SK-N-SH (cell line): ENCODE measurements at regions not wholly inside any gene's neighbourhood (a gene's known extent, or its start where the extent isn't known, plus 50 kb on each side); places are given as distances from the start of the nearest gene placed in this dataset.
"Not testable (repeated sequence)": the region's sequence is repeated elsewhere in the genome, so short reads cannot be mapped to it uniquely, and the experiment has no call there.

Experiments used
- CHD2 ChIP-seq: fragments of 150-350 bp; IDR thresholded peaks from 2 replicates; pipeline ENCODE4 v1.6.1; 2018; ENCODE audit warnings: low read length; ENCODE audit not compliant: partially characterized antibody
- EP300 ChIP-seq, 2 experiments: IDR thresholded peaks; 2 replicates each; pipeline versions ENCODE4 v1.4.0 to v1.6.1; 2012; ENCODE audit warnings: borderline replicate concordance in 1 of 2, low read depth in 1 of 2, low read length in 1 of 2
- FOXJ3 ChIP-seq: sonication (generic); formaldehyde crosslinking; IDR thresholded peaks from 2 replicates; pipeline ENCODE4 v1.5.1; 2020; ENCODE audit warnings: mild to moderate bottlenecking, missing genetic modification reagents
- GABPA ChIP-seq: IDR thresholded peaks from 2 replicates; pipeline ENCODE4 v1.4.0; 2012; ENCODE audit warnings: low read depth, mild to moderate bottlenecking
- MAX ChIP-seq: IDR thresholded peaks from 2 replicates; pipeline ENCODE4 v1.4.0; 2012; ENCODE audit warnings: low read depth
- POLR2AphosphoS5 ChIP-seq: IDR thresholded peaks from 2 replicates; pipeline ENCODE4 v1.6.1; 2012; ENCODE audit warnings: low read depth, low read length
- RAD21 ChIP-seq: IDR thresholded peaks from 2 replicates; pipeline ENCODE4 v1.6.1; 2012; ENCODE audit warnings: mild to moderate bottlenecking, low read length
- SIN3A ChIP-seq: IDR thresholded peaks from 2 replicates; pipeline ENCODE4 v1.6.1; 2012; ENCODE audit warnings: low read depth, mild to moderate bottlenecking, low read length, moderate library complexity, borderline replicate concordance
- SMC3 ChIP-seq: IDR thresholded peaks from 2 replicates; pipeline ENCODE4 v1.6.1; 2012; ENCODE audit warnings: low read depth, low read length, improper control_type of control experiment
- USF2 ChIP-seq: fragments of 150-350 bp; IDR thresholded peaks from 2 replicates; pipeline ENCODE4 v1.6.1; 2017; ENCODE audit warnings: antibody characterized with exemption, low read length, low read depth, borderline replicate concordance
- YY1 ChIP-seq: IDR thresholded peaks from 2 replicates; pipeline ENCODE4 v1.4.0; 2012; ENCODE audit warnings: low read depth, mild to moderate bottlenecking
- TF ChIP-seq, protein P1 (sequence below): fragments of 200-600 bp; sonication (generic); IDR thresholded peaks from 2 replicates; pipeline ENCODE4 v1.6.1; 2017; ENCODE audit warnings: antibody characterized with exemption, mild to moderate bottlenecking, moderate library complexity

DNA sequence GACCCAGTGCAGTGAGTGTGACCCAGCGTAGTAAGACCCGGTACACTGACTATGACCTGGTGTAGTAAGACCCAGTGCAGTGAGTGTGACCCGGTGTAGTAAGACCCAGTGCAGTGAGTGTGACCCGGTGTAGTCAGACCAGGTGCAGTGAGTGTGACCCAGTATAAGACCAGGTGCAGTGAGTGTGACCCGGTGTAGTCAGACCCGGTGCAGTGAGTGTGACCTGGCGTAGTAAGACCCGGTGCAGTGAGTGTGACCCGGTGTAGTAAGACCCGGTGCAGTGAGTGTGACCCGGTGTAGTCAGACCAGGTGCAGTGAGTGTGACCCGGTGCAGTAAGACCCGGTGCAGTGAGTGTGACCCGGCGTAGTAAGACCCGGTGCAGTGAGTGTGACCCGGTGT is 134.2 kb upstream of the SFSWAP start:
- TF ChIP-seq, protein P1, sequence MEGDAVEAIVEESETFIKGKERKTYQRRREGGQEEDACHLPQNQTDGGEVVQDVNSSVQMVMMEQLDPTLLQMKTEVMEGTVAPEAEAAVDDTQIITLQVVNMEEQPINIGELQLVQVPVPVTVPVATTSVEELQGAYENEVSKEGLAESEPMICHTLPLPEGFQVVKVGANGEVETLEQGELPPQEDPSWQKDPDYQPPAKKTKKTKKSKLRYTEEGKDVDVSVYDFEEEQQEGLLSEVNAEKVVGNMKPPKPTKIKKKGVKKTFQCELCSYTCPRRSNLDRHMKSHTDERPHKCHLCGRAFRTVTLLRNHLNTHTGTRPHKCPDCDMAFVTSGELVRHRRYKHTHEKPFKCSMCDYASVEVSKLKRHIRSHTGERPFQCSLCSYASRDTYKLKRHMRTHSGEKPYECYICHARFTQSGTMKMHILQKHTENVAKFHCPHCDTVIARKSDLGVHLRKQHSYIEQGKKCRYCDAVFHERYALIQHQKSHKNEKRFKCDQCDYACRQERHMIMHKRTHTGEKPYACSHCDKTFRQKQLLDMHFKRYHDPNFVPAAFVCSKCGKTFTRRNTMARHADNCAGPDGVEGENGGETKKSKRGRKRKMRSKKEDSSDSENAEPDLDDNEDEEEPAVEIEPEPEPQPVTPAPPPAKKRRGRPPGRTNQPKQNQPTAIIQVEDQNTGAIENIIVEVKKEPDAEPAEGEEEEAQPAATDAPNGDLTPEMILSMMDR = not testable (repeated sequence)
- TF ChIP-seq SIN3A; CHD2; SMC3; USF2; POLR2AphosphoS5; RAD21; MAX; EP300 (IDR thresholded peaks at IDR 0.05; ENCODE audit: borderline replicate concordance in 1 of 2, low read depth in 1 of 2, low read length in 1 of 2); YY1; GABPA; FOXJ3 (CRISPR knock-in tag): not testable (repeated sequence)
